OCI-LY3 (cell line): ENCODE measurements at regions not wholly inside any gene's neighbourhood (a gene's known extent, or its start where the extent isn't known, plus 50 kb on each side); places are given as distances from the start of the nearest gene placed in this dataset.
"Not testable (repeated sequence)": the region's sequence is repeated elsewhere in the genome, so short reads cannot be mapped to it uniquely, and the experiment has no call there.

ENCODE experiments used
- H2AFZ ChIP-seq: fragments of 200-600, 300-600 bp; shearing (Covaris generic); 2 replicates; pipeline ENCODE4 v1.6.0; 2014; ENCODE audit warnings: antibody characterized with exemption, low read depth, low read length
- H3K27ac ChIP-seq: fragments of 200-600, 300-600 bp; sonication (generic); 2 replicates; pipeline ENCODE4 v1.5.1; 2014; ENCODE audit warnings: mild to moderate bottlenecking, low read length, moderate library complexity, mixed read lengths
- H3K27me3 ChIP-seq: fragments of 200-600, 300-600 bp; sonication (generic); 2 replicates; pipeline ENCODE4 v1.6.1; 2014; ENCODE audit warnings: low read depth, low read length, mixed read lengths
- H3K36me3 ChIP-seq: fragments of 200-600, 300-600 bp; sonication (generic); replicated peaks from 2 replicates; pipeline ENCODE3; 2014; ENCODE audit warnings: low read depth, low read length, mixed read lengths
- H3K4me1 ChIP-seq: fragments of 300-600, 200-600 bp; sonication (generic); 2 replicates; pipeline ENCODE4 v1.6.1; 2014; ENCODE audit warnings: low read length, mixed read lengths
- H3K4me2 ChIP-seq: fragments of 200-600, 300-600 bp; sonication (generic); 2 replicates; pipeline ENCODE4 v1.6.1; 2014; ENCODE audit warnings: low read length, mixed read lengths
- H3K4me3 ChIP-seq: fragments of 300-600, 200-600 bp; sonication (generic); 2 replicates; pipeline ENCODE4 v1.5.1; 2014; ENCODE audit warnings: antibody characterized with exemption, mild to moderate bottlenecking, low read length, moderate library complexity
- H3K79me2 ChIP-seq: fragments of 300-600, 200-600 bp; shearing (Covaris generic); 2 replicates; pipeline ENCODE4 v1.6.1; 2014; ENCODE audit warnings: mild to moderate bottlenecking, low read length, mixed read lengths
- H3K9ac ChIP-seq: fragments of 300-600, 200-600 bp; shearing (Covaris generic); 2 replicates; pipeline ENCODE4 v1.6.0; 2014; ENCODE audit warnings: mild to moderate bottlenecking, low read length, moderate library complexity
- H3K9me3 ChIP-seq: fragments of 200-600, 300-600 bp; shearing (Covaris generic); 2 replicates; pipeline ENCODE4 v1.6.1; 2014; ENCODE audit warnings: low read length, mixed read lengths; ENCODE audit not compliant: insufficient read depth
- H4K20me1 ChIP-seq: fragments of 200-600, 300-600 bp; sonication (generic); 2 replicates; pipeline ENCODE4 v1.6.1; 2016; ENCODE audit warnings: low read length, mixed read lengths; ENCODE audit not compliant: insufficient read depth
- EZH2phosphoT487 ChIP-seq: fragments of 200-600 bp; shearing (Covaris generic); IDR thresholded peaks from 2 replicates; pipeline ENCODE4 v1.6.1; 2018; ENCODE audit warnings: antibody characterized with exemption, mixed run types, low read depth
- TF ChIP-seq, protein P1 (sequence below): fragments of 200-600, 300-600 bp; sonication (generic); IDR thresholded peaks from 2 replicates; pipeline ENCODE4 v1.5.1; 2014; ENCODE audit warnings: antibody characterized with exemption, low read length, low read depth

DNA sequence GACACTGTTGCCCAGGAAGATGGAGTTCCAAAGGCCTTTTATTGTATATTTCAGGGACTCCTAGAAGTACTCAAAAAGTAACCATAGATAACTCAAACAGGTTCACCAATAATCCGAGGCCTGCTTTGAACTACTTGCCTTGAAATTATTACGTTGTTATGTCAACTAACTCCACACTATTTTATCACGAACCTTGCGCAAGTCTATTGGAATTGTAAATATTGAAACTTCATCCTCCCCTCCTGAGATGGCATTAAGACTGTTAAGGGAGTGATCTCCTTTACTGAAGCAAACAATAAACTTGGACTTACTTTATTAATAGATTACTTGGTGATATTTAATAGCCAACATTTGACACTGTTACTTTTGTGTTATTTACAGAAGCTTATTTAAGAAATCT, 199.6 kb upstream of the GADL1 start:
- Histone ChIP-seq H3K27me3 (no peaks in the 10 kb centered on the region), H3K4me2 (no peak overlapping the region), H4K20me1 (no peaks in the 10 kb centered on the region), H3K79me2 (no peaks in the 10 kb centered on the region), H3K4me3 (no peak overlapping the region), H3K9ac (no peak overlapping the region), H3K4me1 (peaks cover 5% of the 10 kb centered on the region; the same call in 1 of the 2 replicates), H3K36me3 (no peaks in the 10 kb centered on the region), H2AFZ (no peak overlapping the region), H3K9me3 (no peaks in the 10 kb centered on the region), H3K27ac (no peak overlapping the region)
- no peak for TF ChIP-seq EZH2phosphoT487
- TF ChIP-seq, protein P1, sequence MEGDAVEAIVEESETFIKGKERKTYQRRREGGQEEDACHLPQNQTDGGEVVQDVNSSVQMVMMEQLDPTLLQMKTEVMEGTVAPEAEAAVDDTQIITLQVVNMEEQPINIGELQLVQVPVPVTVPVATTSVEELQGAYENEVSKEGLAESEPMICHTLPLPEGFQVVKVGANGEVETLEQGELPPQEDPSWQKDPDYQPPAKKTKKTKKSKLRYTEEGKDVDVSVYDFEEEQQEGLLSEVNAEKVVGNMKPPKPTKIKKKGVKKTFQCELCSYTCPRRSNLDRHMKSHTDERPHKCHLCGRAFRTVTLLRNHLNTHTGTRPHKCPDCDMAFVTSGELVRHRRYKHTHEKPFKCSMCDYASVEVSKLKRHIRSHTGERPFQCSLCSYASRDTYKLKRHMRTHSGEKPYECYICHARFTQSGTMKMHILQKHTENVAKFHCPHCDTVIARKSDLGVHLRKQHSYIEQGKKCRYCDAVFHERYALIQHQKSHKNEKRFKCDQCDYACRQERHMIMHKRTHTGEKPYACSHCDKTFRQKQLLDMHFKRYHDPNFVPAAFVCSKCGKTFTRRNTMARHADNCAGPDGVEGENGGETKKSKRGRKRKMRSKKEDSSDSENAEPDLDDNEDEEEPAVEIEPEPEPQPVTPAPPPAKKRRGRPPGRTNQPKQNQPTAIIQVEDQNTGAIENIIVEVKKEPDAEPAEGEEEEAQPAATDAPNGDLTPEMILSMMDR = no peak

DNA sequence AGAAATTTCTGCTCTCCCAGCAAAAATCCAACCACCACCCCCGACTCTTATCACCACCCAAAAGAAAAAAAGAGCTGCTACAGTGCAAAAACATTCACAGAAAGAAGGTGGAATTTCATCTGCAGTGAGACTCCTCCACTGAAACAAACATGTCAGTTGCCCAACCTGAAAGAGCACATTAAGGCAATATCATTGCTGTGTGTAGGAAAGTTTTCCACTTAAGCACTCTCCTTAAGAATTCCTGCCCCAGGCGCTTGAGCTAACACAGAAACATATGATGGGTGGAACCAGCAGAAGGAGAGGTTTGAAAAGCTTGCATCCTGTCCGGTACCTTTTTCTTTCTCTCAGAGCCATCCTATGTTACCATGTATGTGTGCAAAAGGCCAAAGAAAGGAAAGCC, 200.8 kb upstream of the GADL1 start:
- Histone ChIP-seq H2AFZ (no peak overlapping the region), H3K9ac (no peak overlapping the region), H3K4me2 (no peak overlapping the region), H3K27ac (no peak overlapping the region), H3K4me3 (no peak overlapping the region), H4K20me1 (no peaks in the 10 kb centered on the region), H3K9me3 (no peaks in the 10 kb centered on the region), H3K4me1 (peaks cover 5% of the 10 kb centered on the region; the same call in 1 of the 2 replicates), H3K27me3 (no peaks in the 10 kb centered on the region), H3K79me2 (no peaks in the 10 kb centered on the region), H3K36me3 (no peaks in the 10 kb centered on the region)
- TF ChIP-seq, protein P1 = no peak
- TF ChIP-seq EZH2phosphoT487 = no peak

DNA sequence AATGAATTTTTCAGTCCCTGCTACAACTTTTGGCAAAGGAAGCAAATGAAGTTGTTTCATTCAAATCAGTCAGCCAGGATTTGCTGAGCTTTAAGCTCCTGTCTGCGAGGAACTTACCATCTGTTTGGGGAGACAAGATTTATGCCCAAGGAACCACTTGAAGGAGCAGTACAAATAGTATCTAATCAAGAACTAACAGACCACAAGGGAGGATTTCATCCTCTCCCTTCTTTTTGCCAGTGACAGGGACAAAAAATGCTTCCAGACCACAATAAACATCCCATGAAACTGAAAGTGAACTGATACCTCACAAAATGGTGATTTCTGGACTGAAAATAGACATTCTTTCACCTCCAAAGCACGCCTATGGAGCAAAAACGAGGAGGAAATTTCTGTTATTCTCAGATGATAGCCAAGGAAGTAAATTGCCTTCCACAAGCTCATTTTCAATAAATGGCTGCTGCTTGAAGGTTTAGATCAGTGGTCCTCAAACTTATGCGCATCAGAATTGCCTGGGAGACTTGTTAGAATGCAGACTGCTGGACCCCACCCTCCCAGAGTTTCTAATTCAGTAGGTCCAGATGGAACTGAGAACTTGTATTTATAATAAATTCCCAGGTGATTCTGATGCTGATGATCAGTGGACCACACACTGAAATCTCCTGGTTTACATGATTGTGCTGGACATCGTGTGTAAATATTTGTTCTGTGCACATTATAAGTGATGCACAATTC, 202.4 kb upstream of the GADL1 start:
- no peak overlapping the region for H2AFZ ChIP-seq

DNA sequence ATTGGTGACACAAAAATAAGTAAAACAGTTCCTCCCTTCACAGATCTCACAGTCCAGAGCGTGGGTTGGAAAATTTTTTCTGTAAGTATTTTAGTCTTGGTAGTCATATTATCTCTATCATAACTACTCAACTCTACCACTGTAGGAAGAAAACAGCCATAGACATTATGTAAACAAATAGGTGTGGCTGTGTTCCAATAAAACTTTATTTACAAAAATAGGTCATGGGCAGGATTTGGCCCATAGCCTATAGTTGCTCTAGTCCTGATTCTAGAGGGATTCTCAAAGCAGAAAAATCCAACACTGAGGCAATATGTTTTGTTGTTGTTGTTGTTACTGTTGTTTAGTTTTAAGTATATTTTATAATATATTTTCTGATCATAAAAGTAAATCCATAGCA, 206.1 kb upstream of the GADL1 start:
- H2AFZ ChIP-seq = no peak overlapping the region
- TF ChIP-seq, protein P1 = no peak
- no peak for TF ChIP-seq EZH2phosphoT487
- no peak overlapping the region for H3K27ac ChIP-seq
- no peaks in the 10 kb centered on the region for H3K79me2 ChIP-seq
- no peaks in the 10 kb centered on the region for H3K9me3 ChIP-seq
- H3K4me3 ChIP-seq = no peak overlapping the region
- H4K20me1 ChIP-seq = no peaks in the 10 kb centered on the region
- no peak overlapping the region for H3K9ac ChIP-seq
- no peaks in the 10 kb centered on the region for H3K27me3 ChIP-seq
- H3K4me1 ChIP-seq = peaks cover 5% of the 10 kb centered on the region; the same call in 1 of the 2 replicates
- no peaks in the 10 kb centered on the region for H3K36me3 ChIP-seq
- no peak overlapping the region for H3K4me2 ChIP-seq

More for the DNA sequence above, 202.4 kb upstream of the GADL1 start:
- Histone ChIP-seq H3K9me3 (no peaks in the 10 kb centered on the region), H3K27ac (no peak overlapping the region), H3K4me3 (no peak overlapping the region), H3K4me1 (peaks cover 5% of the 10 kb centered on the region; the same call in 1 of the 2 replicates), H4K20me1 (no peaks in the 10 kb centered on the region), H3K4me2 (no peak overlapping the region), H3K36me3 (no peaks in the 10 kb centered on the region), H3K79me2 (no peaks in the 10 kb centered on the region), H3K9ac (no peak overlapping the region), H3K27me3 (no peaks in the 10 kb centered on the region)
- no peak for TF ChIP-seq EZH2phosphoT487
- TF ChIP-seq, protein P1 = no peak

DNA sequence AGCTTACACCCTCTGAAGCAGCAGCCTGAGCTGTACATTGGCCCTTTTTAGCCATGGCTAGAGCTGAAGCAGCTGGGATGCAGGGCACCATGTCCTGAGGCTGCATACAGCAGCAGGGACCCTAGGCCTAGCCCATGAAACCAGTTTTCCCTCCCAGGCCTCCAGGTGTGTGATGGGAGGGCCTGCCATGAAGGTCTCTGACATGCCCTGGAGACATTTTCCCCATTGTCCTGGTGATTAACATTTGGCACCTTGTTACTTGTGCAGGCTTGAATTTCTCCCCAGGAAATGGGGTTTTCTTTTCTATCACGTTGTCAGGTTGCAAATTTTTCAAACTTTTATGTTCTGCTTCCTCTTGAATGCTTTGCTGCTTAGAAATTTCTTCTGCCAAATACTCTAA, 206.8 kb upstream of the GADL1 start:
- H3K27me3 ChIP-seq, H4K20me1 ChIP-seq, H3K4me3 ChIP-seq, H3K27ac ChIP-seq, H3K36me3 ChIP-seq, H3K79me2 ChIP-seq, H3K4me1 ChIP-seq, H3K4me2 ChIP-seq, H2AFZ ChIP-seq, H3K9me3 ChIP-seq, H3K9ac ChIP-seq: not testable (repeated sequence)
